Breast epithelium (tissue), 4 donors: ENCODE measurements at regions not wholly inside any gene's neighbourhood (a gene's known extent, or its start where the extent isn't known, plus 50 kb on each side); places are given as distances from the start of the nearest gene placed in this dataset.
"Not testable (repeated sequence)": the region's sequence is repeated elsewhere in the genome, so short reads cannot be mapped to it uniquely, and the experiment has no call there.

ENCODE experiments used
- DNase-seq, 2 donors: peaks; one replicate each; pipeline ENCODE4 v3.0.0-alpha.2; 2019; ENCODE audit warnings: low spot score in 2 of 2
- H3K27ac ChIP-seq, 2 donors: fragments of 200-600 bp; sonication (generic) in 1 of 2; one replicate each; pipeline ENCODE4 v1.5.1; 2016 to 2019; ENCODE audit warnings: mild to moderate bottlenecking in 1 of 2
- H3K27me3 ChIP-seq, 2 donors: fragments of 200-600 bp; sonication (generic) in 1 of 2; one replicate each; pipeline versions ENCODE4 v1.5.1 to v1.6.0; 2017 to 2019; ENCODE audit warnings: control low read depth in 1 of 2, mild to moderate bottlenecking in 1 of 2
- H3K36me3 ChIP-seq: fragments of 200-600 bp; one replicate; pipeline ENCODE4 v1.5.1; 2019
- H3K4me1 ChIP-seq, 2 donors: fragments of 200-600 bp; sonication (generic); one replicate each; pipeline ENCODE4 v1.5.1; 2016 to 2019; ENCODE audit warnings: control low read depth in 1 of 2
- H3K4me3 ChIP-seq, 3 donors: fragments of 200-600 bp; sonication (generic); 1 replicate in 2 of 3; 2 replicates in 1 of 3; pipeline ENCODE4 v1.5.1; 2016 to 2019; ENCODE audit warnings: mild to moderate bottlenecking in 3 of 3, moderate library complexity in 2 of 3
- H3K9me3 ChIP-seq, 2 donors: fragments of 200-600 bp; sonication (generic) in 1 of 2; one replicate each; pipeline ENCODE4 v1.5.1; 2016 to 2019; ENCODE audit warnings: control low read depth in 1 of 2
- POLR2A ChIP-seq: fragments of 450-650 bp; IDR thresholded peaks from one replicate; pipeline ENCODE4 v1.6.1; 2016; ENCODE audit warnings: antibody characterized with exemption, mild to moderate bottlenecking, moderate library complexity
- POLR2AphosphoS5 ChIP-seq, 3 donors: sonication (generic); formaldehyde crosslinking; IDR thresholded peaks; one replicate each; pipeline ENCODE4 v1.6.1; 2017; ENCODE audit warnings: antibody characterized with exemption in 3 of 3
- intact Hi-C: fragments of 100-400 bp; cut with DNase I; formaldehyde crosslinking; loops from one replicate; pipeline ENCODE4 v1.15.1; 2023; ENCODE audit warnings: low total_unique reads
- TF ChIP-seq, protein P1 (sequence below), 3 donors: fragments of 450-650 bp; IDR thresholded peaks; one replicate each; pipeline ENCODE4 v1.5.1; 2016 to 2017; ENCODE audit warnings: antibody characterized with exemption in 3 of 3, mild to moderate bottlenecking in 3 of 3, moderate library complexity in 3 of 3

DNA sequence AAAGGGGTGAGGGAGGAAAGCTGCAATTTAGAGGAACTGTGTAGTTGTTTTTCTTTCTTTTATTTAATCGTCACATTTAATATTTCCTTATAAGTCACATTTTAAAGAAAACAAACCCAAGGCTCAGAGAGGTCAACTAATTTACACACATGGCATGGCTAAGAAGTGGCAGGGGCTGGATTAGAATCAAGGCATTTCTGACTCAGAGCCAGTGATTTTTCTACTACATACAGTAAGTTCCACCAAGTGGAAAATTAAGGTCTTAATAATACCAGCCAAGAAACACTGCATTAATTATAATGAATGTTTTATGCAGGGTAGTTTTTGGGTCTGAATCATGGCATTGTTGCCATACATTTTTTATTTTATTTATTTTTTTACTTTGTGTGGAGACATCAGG, 607.7 kb upstream of the CITED2 start:
- Histone ChIP-seq H3K27ac (peak overlapping the region; percentile 16 to 52), H3K4me3 (peak overlapping the region in 1 of 3 donors; percentile 1), H3K4me1 (peaks cover 0 to 14% of the 10 kb centered on the region in 2 donors), H3K36me3 (no peaks in the 10 kb centered on the region), H3K27me3 (no peaks in the 10 kb centered on the region), H3K9me3 (no peaks in the 10 kb centered on the region)
- TF ChIP-seq POLR2A, result no peak
- DNase-seq, result no peak
- intact Hi-C loops, result no loop called here

GRCh38 chr6:139981768-139982181, 607.3 kb upstream of the CITED2 start:
- Histone ChIP-seq H3K27me3 (no peaks in the 10 kb centered on the region), H3K27ac (peak overlapping the region; percentile 16 to 52), H3K4me3 (peak overlapping the region in 1 of 3 donors; percentile 1), H3K36me3 (no peaks in the 10 kb centered on the region), H3K9me3 (no peaks in the 10 kb centered on the region), H3K4me1 (peaks cover 0 to 14% of the 10 kb centered on the region in 2 donors)
- intact Hi-C loops, result no loop called here
- TF ChIP-seq POLR2A (no peak), POLR2AphosphoS5 (IDR thresholded peaks at IDR 0.05) (no peak)
- TF ChIP-seq, protein P1, sequence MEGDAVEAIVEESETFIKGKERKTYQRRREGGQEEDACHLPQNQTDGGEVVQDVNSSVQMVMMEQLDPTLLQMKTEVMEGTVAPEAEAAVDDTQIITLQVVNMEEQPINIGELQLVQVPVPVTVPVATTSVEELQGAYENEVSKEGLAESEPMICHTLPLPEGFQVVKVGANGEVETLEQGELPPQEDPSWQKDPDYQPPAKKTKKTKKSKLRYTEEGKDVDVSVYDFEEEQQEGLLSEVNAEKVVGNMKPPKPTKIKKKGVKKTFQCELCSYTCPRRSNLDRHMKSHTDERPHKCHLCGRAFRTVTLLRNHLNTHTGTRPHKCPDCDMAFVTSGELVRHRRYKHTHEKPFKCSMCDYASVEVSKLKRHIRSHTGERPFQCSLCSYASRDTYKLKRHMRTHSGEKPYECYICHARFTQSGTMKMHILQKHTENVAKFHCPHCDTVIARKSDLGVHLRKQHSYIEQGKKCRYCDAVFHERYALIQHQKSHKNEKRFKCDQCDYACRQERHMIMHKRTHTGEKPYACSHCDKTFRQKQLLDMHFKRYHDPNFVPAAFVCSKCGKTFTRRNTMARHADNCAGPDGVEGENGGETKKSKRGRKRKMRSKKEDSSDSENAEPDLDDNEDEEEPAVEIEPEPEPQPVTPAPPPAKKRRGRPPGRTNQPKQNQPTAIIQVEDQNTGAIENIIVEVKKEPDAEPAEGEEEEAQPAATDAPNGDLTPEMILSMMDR (IDR thresholded peaks at IDR 0.05), result no peak
- DNase-seq, result no peak

- DNase-seq, result no peak
- TF ChIP-seq, protein P1 (IDR thresholded peaks at IDR 0.05), result no peak
- TF ChIP-seq POLR2AphosphoS5 (IDR thresholded peaks at IDR 0.05) (no peak), POLR2A (no peak)
- Histone ChIP-seq H3K4me1 (peaks cover 0 to 14% of the 10 kb centered on the region in 2 donors), H3K27ac (peak overlapping the region; percentile 16 to 52), H3K9me3 (no peaks in the 10 kb centered on the region), H3K4me3 (no peak overlapping the region), H3K36me3 (no peaks in the 10 kb centered on the region), H3K27me3 (no peaks in the 10 kb centered on the region)
- intact Hi-C loops, result no loop called here
These were observed 606.7 kb upstream of the CITED2 start for GRCh38 chr6:139981066-139981624.

- H3K27me3 ChIP-seq, H3K36me3 ChIP-seq, intact Hi-C loops, H3K9me3 ChIP-seq, H3K4me3 ChIP-seq: not testable (repeated sequence)
- H3K27ac ChIP-seq, result peak overlapping the region; percentile 41 to 61
- peak in 1 of 2 donors; percentile 33 for DNase-seq
- H3K4me1 ChIP-seq, result peaks cover 0 to 14% of the 10 kb centered on the region in 2 donors
These were observed 606.2 kb upstream of the CITED2 start for GRCh38 chr6:139980631-139981030.

- DNase-seq, result no peak
- H3K9me3 ChIP-seq, result no peaks in the 10 kb centered on the region
- intact Hi-C loops, result no loop called here
- peak overlapping the region in 1 of 2 donors; percentile 3 for H3K27ac ChIP-seq
- no peaks in the 10 kb centered on the region for H3K36me3 ChIP-seq
- H3K4me3 ChIP-seq, result no peak overlapping the region
- TF ChIP-seq, protein P1 (IDR thresholded peaks at IDR 0.05), result no peak
- no peaks in the 10 kb centered on the region for H3K27me3 ChIP-seq
- H3K4me1 ChIP-seq, result peaks cover 0 to 14% of the 10 kb centered on the region in 2 donors
These were observed 604.7 kb upstream of the CITED2 start for GRCh38 chr6:139979021-139979725.

GRCh38 chr6:139977887-139978332, 603.5 kb upstream of the CITED2 start:
- H3K27me3 ChIP-seq, result no peaks in the 10 kb centered on the region
- no peaks in the 10 kb centered on the region for H3K9me3 ChIP-seq
- peak overlapping the region; percentile 76 to 80 for H3K27ac ChIP-seq
- peak in 1 of 2 donors; percentile 60 for DNase-seq
- H3K36me3 ChIP-seq, result no peaks in the 10 kb centered on the region
- peaks cover 0 to 11% of the 10 kb centered on the region in 2 donors for H3K4me1 ChIP-seq
- TF ChIP-seq POLR2AphosphoS5 (IDR thresholded peaks at IDR 0.05) (peak in 1 of 3 donors; percentile 48), POLR2A (no peak)
- intact Hi-C loops, result no loop called here
- H3K4me3 ChIP-seq, result no peak overlapping the region
